Fibroblast of villous mesenchyme (primary cell): ENCODE measurements at regions not wholly inside any gene's neighbourhood (a gene's known extent, or its start where the extent isn't known, plus 50 kb on each side); places are given as distances from the start of the nearest gene placed in this dataset.
A peak's percentile ranks its signal among the peaks of the same experiment; 100 is the strongest.
"Not testable (repeated sequence)": the region's sequence is repeated elsewhere in the genome, so short reads cannot be mapped to it uniquely, and the experiment has no call there.

ENCODE experiments used
- DNase-seq: peaks from one replicate; pipeline ENCODE4 v3.0.0-alpha.2; 2010; ENCODE audit warnings: low read depth
- H3K4me3 ChIP-seq: 2 replicates; pipeline ENCODE4 v1.5.1; 2011; ENCODE audit warnings: low read depth, mild to moderate bottlenecking, low read length
- CTCF ChIP-seq: IDR thresholded peaks from 2 replicates; pipeline ENCODE4 v1.5.1; 2012; ENCODE audit warnings: low read depth, mild to moderate bottlenecking, low read length; ENCODE audit not compliant: insufficient read depth

GRCh38 chr1:164154622-164155021, 404.4 kb upstream of the PBX1 start:
- DNase-seq = no peak
- H3K4me3 ChIP-seq = no peak overlapping the region
- TF ChIP-seq CTCF = no peak

- no peak for DNase-seq
- no peak for TF ChIP-seq CTCF
These were observed 403.6 kb upstream of the PBX1 start for GRCh38 chr1:164155347-164155746.

GRCh38 chr1:164163289-164163849, 395.6 kb upstream of the PBX1 start:
- no peak overlapping the region for H3K4me3 ChIP-seq
- no peak for DNase-seq
- no peak for TF ChIP-seq CTCF

More at GRCh38 chr1:164155347-164155746, 403.6 kb upstream of the PBX1 start:
- H3K4me3 ChIP-seq = no peak overlapping the region

GRCh38 chr1:164165466-164165865, 393.5 kb upstream of the PBX1 start:
- H3K4me3 ChIP-seq = no peak overlapping the region
- DNase-seq = no peak
- no peak for TF ChIP-seq CTCF

GRCh38 chr1:164166454-164166853, 392.5 kb upstream of the PBX1 start:
- peak; percentile 29 for DNase-seq
- peak; percentile 44 for TF ChIP-seq CTCF
- H3K4me3 ChIP-seq = not testable (repeated sequence)

GRCh38 chr1:164177118-164177517, 381.9 kb upstream of the PBX1 start:
- H3K4me3 ChIP-seq = no peak overlapping the region
- TF ChIP-seq CTCF = no peak
- DNase-seq = no peak

- no peak for DNase-seq
- TF ChIP-seq CTCF = no peak
- no peak overlapping the region for H3K4me3 ChIP-seq
These were observed 378.2 kb upstream of the PBX1 start for GRCh38 chr1:164180824-164181223.
